ENCODE measurements at regions not wholly inside any gene's neighbourhood (a gene's known extent, or its start where the extent isn't known, plus 50 kb on each side); places are given as distances from the start of the nearest gene placed in this dataset.

DNA sequence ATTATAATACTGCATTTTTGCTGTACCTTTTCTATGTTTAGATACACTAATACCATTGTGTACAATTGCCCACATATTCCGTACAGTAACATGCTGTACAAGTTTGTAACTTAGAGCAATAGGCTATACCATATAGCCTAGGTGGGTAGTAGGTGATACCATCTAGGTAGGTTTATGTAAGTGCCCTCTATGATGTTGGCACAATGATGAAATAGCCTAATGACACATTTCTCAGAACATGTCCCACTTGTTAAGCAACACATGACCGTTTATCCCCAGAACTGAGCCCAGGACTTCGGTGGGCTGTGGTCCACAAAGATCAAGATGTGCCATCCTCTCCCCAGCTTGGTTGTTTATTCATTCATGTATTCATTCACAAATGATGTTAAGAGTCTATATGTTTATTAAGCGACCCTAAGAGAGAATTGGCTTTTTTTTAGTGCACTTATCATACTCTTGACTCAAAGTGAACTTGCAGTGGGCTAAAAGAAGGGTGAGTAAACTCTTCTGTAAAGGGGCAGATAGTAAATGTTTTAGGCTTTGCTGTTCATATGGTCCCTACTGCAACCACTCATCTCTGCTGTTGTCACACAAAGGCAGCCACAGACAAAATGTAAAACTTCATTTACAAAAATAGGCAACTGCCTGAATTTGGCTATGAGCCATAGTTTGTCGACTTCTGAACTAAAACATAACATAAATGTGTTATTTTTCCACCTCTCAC, 110.8 kb downstream of the NDUFA12 start:
- Histone ChIP-seq H3K27me3 (ENCODE audit: control insufficient read depth, insufficient read depth, low read length) (no peaks in the 10 kb centered on the region; the same call in 1 of the 2 replicates), H3K9me3 (ENCODE audit: control insufficient read depth, insufficient read depth, low read depth, low read length) (no peaks in the 10 kb centered on the region), H3K27ac (ENCODE audit: low read length) (no peak overlapping the region), H3K36me3 (ENCODE audit: control insufficient read depth, insufficient read depth, low read length) (no peaks in the 10 kb centered on the region), H3K4me1 (ENCODE audit: control insufficient read depth, insufficient read depth, low read length) (no peaks in the 10 kb centered on the region), H3K4me3 (ENCODE audit: low read depth in 2 of 2, low read length in 2 of 2) (no peak overlapping the region)
- in situ Hi-C loops (cut with HindIII; ENCODE audit: low pct_unique_long_range_greater_than_20kb, low sequenced_read_pairs): no loop called here
- TF ChIP-seq SIN3A (IDR thresholded peaks at IDR 0.05; ENCODE audit: borderline replicate concordance, insufficient read depth, low read depth, low read length) (no peak), TCF7L2 (IDR thresholded peaks at IDR 0.05; ENCODE audit: low read depth, low read length) (no peak)
- TF ChIP-seq, protein P1, sequence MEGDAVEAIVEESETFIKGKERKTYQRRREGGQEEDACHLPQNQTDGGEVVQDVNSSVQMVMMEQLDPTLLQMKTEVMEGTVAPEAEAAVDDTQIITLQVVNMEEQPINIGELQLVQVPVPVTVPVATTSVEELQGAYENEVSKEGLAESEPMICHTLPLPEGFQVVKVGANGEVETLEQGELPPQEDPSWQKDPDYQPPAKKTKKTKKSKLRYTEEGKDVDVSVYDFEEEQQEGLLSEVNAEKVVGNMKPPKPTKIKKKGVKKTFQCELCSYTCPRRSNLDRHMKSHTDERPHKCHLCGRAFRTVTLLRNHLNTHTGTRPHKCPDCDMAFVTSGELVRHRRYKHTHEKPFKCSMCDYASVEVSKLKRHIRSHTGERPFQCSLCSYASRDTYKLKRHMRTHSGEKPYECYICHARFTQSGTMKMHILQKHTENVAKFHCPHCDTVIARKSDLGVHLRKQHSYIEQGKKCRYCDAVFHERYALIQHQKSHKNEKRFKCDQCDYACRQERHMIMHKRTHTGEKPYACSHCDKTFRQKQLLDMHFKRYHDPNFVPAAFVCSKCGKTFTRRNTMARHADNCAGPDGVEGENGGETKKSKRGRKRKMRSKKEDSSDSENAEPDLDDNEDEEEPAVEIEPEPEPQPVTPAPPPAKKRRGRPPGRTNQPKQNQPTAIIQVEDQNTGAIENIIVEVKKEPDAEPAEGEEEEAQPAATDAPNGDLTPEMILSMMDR (IDR thresholded peaks at IDR 0.05): no peak
- intact Hi-C loops (cut with micrococcal nuclease; ENCODE audit: unreplicated experiment): no loop called here
- POLR2A ChIA-PET: no interaction called here
- DNase-seq (ENCODE audit: low read depth, low spot score) (no peak), ATAC-seq (no peak)
- CTCF ChIA-PET: no interaction called here
- no TSS peak for BruUV-seq (replicated peaks)

DNA sequence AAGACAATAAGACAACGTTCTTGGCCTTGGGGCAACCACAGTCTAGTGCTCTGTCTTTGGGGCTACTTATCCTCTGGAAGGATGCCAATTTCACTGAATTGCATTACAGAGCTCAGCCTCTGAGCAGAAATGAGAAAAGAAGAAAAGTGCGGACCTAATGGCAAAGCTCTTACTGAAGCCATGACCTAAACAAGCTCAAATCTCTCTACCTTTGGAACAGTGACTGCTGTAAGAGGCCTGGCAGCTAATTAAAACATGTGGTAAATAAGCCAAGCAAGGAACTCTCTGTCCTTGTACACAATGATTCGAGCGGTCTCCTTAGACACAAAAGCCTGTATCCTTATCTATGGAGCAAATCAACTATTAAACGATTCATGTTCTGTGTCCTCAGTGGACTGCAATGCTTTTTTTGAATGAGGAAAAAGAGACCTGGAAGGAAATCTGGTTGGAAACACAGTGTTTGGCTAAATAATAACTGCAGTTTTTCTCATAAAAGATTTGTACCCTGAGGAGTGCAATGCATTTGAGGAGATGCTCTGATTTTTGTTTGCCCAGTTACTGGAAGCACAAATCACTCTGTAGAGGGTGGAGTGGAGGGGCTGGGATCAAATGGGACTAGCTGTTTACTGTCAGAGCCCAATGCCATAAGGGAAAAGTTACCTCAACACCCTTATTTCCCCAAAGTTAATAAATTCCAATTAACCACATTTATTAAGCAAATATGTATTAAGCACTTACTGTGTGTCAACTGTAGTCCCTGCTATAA, 113.9 kb downstream of the NDUFA12 start:
- CTCF ChIA-PET: no interaction called here
- intact Hi-C loops (cut with micrococcal nuclease; ENCODE audit: unreplicated experiment): no loop called here
- Histone ChIP-seq H3K36me3 (ENCODE audit: control insufficient read depth, insufficient read depth, low read length) (no peaks in the 10 kb centered on the region), H3K27ac (ENCODE audit: low read length) (no peak overlapping the region), H3K27me3 (ENCODE audit: control insufficient read depth, insufficient read depth, low read length) (peaks cover 6% of the 10 kb centered on the region), H3K9me3 (ENCODE audit: control insufficient read depth, insufficient read depth, low read depth, low read length) (no peaks in the 10 kb centered on the region), H3K4me3 (ENCODE audit: low read depth in 2 of 2, low read length in 2 of 2) (no peak overlapping the region), H3K4me1 (ENCODE audit: control insufficient read depth, insufficient read depth, low read length) (no peaks in the 10 kb centered on the region)
- POLR2A ChIA-PET: no interaction called here
- ATAC-seq: no peak
- in situ Hi-C loops (cut with HindIII; ENCODE audit: low pct_unique_long_range_greater_than_20kb, low sequenced_read_pairs): no loop called here
- no peak for DNase-seq (ENCODE audit: low read depth, low spot score)
- TF ChIP-seq TCF7L2 (IDR thresholded peaks at IDR 0.05; ENCODE audit: low read depth, low read length): no peak
- no peak for TF ChIP-seq SIN3A (IDR thresholded peaks at IDR 0.05; ENCODE audit: borderline replicate concordance, insufficient read depth, low read depth, low read length)
- no peak for TF ChIP-seq POLR2AphosphoS5 (IDR thresholded peaks at IDR 0.05; ENCODE audit: low read depth, low read length)
- TF ChIP-seq, protein P2, sequence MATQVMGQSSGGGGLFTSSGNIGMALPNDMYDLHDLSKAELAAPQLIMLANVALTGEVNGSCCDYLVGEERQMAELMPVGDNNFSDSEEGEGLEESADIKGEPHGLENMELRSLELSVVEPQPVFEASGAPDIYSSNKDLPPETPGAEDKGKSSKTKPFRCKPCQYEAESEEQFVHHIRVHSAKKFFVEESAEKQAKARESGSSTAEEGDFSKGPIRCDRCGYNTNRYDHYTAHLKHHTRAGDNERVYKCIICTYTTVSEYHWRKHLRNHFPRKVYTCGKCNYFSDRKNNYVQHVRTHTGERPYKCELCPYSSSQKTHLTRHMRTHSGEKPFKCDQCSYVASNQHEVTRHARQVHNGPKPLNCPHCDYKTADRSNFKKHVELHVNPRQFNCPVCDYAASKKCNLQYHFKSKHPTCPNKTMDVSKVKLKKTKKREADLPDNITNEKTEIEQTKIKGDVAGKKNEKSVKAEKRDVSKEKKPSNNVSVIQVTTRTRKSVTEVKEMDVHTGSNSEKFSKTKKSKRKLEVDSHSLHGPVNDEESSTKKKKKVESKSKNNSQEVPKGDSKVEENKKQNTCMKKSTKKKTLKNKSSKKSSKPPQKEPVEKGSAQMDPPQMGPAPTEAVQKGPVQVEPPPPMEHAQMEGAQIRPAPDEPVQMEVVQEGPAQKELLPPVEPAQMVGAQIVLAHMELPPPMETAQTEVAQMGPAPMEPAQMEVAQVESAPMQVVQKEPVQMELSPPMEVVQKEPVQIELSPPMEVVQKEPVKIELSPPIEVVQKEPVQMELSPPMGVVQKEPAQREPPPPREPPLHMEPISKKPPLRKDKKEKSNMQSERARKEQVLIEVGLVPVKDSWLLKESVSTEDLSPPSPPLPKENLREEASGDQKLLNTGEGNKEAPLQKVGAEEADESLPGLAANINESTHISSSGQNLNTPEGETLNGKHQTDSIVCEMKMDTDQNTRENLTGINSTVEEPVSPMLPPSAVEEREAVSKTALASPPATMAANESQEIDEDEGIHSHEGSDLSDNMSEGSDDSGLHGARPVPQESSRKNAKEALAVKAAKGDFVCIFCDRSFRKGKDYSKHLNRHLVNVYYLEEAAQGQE (IDR thresholded peaks at IDR 0.05; ENCODE audit: insufficient read depth in 1 of 2, low read depth in 2 of 2, low read length in 1 of 2): no peak
- TF ChIP-seq, protein P1 (IDR thresholded peaks at IDR 0.05): no peak
- no TSS peak for BruUV-seq (replicated peaks)

Data from Panc1 (cell line).